ENCODE measurements at regions not wholly inside any gene's neighbourhood (a gene's known extent, or its start where the extent isn't known, plus 50 kb on each side); places are given as distances from the start of the nearest gene placed in this dataset.

DNA sequence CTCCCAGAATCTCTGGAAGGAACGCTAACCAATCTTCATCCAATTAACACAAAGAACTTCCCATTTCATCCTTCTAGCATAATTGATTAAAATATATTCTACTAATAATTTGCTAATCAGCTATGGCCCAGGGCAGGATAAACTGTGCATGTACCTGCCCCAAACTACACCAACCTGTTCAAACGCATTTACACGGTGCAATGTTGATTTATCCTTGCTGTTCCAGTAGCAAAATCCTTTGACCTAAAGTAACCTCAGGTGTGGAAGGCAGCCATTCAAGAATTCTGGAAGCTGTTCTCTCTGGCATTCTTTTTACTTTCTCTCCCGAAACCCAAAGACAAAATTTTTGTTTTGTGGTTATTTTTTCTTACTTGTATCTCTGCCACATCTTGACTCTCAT is 309.4 kb downstream of the ZNF674 start:
- H3K4me3 ChIP-seq (ENCODE audit: insufficient read depth, low read depth, low read length), result no peak overlapping the region
- H3K36me3 ChIP-seq (ENCODE audit: control insufficient read depth, insufficient read depth, low read length), result no peaks in the 10 kb centered on the region
- BruUV-seq (replicated peaks), result no TSS peak
- no peaks in the 10 kb centered on the region for H3K9me1 ChIP-seq (ENCODE audit: insufficient read depth, low read length)
- H3K79me1 ChIP-seq (ENCODE audit: low read depth in 1 of 2, low read length in 2 of 2), result no peaks in the 10 kb centered on the region
- no peak overlapping the region for H2AK5ac ChIP-seq (ENCODE audit: low read depth, low read length)
- H2BK20ac ChIP-seq (ENCODE audit: low read depth, low read length), result no peak overlapping the region
- H3K4me2 ChIP-seq (ENCODE audit: low read depth, low read length), result no peak overlapping the region
- no CpG with 5 or more reads among the region's 4 CpGs for WGBS, 2 experiments (ENCODE audit: extremely low coverage in 2 of 2, insufficient read length in 1 of 2)
- no peak overlapping the region for H4K5ac ChIP-seq (ENCODE audit: low read depth, low read length)
- dilution Hi-C loops (cut with HindIII; ENCODE audit: low sequenced_read_pairs, unreplicated experiment) (no loop called here), in situ Hi-C loops (cut with MboI; ENCODE audit: low sequenced_read_pairs) (no loop called here), intact Hi-C loops (cut with micrococcal nuclease) (no loop called here)
- H3K18ac ChIP-seq (ENCODE audit: low read depth, low read length), result no peak overlapping the region
- H2BK5ac ChIP-seq (ENCODE audit: low read depth, low read length, poor library complexity, severe bottlenecking), result no peak overlapping the region
- H2AFZ ChIP-seq (replicated peaks; ENCODE audit: low read length, poor library complexity), result no peak overlapping the region
- H4K91ac ChIP-seq (ENCODE audit: insufficient read depth, low read depth, low read length), result no peak overlapping the region
- no peak overlapping the region for H3K9ac ChIP-seq (ENCODE audit: low read depth, low read length)
- no peak overlapping the region for H2BK15ac ChIP-seq (ENCODE audit: low read depth, low read length)
- H3K4ac ChIP-seq (ENCODE audit: low read depth, low read length), result no peak overlapping the region
- H2AK9ac ChIP-seq (replicated peaks; ENCODE audit: low read depth, low read length, poor library complexity), result no peak overlapping the region
- no peaks in the 10 kb centered on the region for H4K20me1 ChIP-seq (ENCODE audit: insufficient read depth, low read length)
- TF ChIP-seq FOS (IDR thresholded peaks at IDR 0.05; ENCODE audit: low read depth, low read length) (no peak), BHLHE40 (IDR thresholded peaks at IDR 0.05; ENCODE audit: low read depth, low read length) (no peak), SMC3 (IDR thresholded peaks at IDR 0.05; ENCODE audit: low read depth, low read length) (no peak), RAD21 (IDR thresholded peaks at IDR 0.05; ENCODE audit: low read length) (no peak), MAFK (IDR thresholded peaks at IDR 0.05; ENCODE audit: low read depth, low read length) (no peak)
- TF ChIP-seq, protein P1, sequence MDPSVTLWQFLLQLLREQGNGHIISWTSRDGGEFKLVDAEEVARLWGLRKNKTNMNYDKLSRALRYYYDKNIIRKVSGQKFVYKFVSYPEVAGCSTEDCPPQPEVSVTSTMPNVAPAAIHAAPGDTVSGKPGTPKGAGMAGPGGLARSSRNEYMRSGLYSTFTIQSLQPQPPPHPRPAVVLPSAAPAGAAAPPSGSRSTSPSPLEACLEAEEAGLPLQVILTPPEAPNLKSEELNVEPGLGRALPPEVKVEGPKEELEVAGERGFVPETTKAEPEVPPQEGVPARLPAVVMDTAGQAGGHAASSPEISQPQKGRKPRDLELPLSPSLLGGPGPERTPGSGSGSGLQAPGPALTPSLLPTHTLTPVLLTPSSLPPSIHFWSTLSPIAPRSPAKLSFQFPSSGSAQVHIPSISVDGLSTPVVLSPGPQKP (IDR thresholded peaks at IDR 0.05; ENCODE audit: borderline replicate concordance, low read depth, low read length), result no peak
- ATAC-seq (ENCODE audit: low read depth) (no peak), DNase-seq (no peak)
- H4K8ac ChIP-seq (ENCODE audit: low read depth in 2 of 2, low read length in 2 of 2), result no peak overlapping the region
- H3K4me1 ChIP-seq (ENCODE audit: control insufficient read depth, insufficient read depth, low read length), result no peaks in the 10 kb centered on the region
- ChIA-PET POLR2A (ENCODE audit: unreplicated experiment) (interaction anchor here (0.7 kb wide), 1 partner anchor 26 kb away, joined by 4 read pairs; no protein-coding TSS in a partner anchor), CTCF (no interaction called here)
- no peak overlapping the region for H3K23ac ChIP-seq (ENCODE audit: low read depth, low read length)
- H3K27ac ChIP-seq (ENCODE audit: insufficient read depth, low read length), result no peak overlapping the region
- H2BK120ac ChIP-seq (ENCODE audit: low read depth, low read length), result no peak overlapping the region
- H3K27me3 ChIP-seq (ENCODE audit: control insufficient read depth, insufficient read depth, low read length), result peaks cover 3% of the 10 kb centered on the region
- no peak overlapping the region for H3K56ac ChIP-seq (ENCODE audit: extremely low read depth, insufficient read depth, low read length)
- H3K9me3 ChIP-seq (ENCODE audit: control insufficient read depth, insufficient read depth, low read length), result 0 out of 2 replicates have a peak, but pooled peaks cover 3% of the 10 kb centered on the region
- H3K14ac ChIP-seq (replicated peaks; ENCODE audit: low read depth, low read length), result no peak overlapping the region

Measured in IMR-90 (cell line).